Smooth muscle cell (in vitro differentiated cells): ENCODE measurements at regions not wholly inside any gene's neighbourhood (a gene's known extent, or its start where the extent isn't known, plus 50 kb on each side); places are given as distances from the start of the nearest gene placed in this dataset.

ENCODE experiments used
- DNase-seq: peaks from one replicate; lab custom pipeline; 2025; ENCODE audit not compliant: unreplicated experiment; lab: John Stamatoyannopoulos, UW
- H2AFZ ChIP-seq: fragments of 200-600 bp; sonication (generic); 2 replicates; pipeline ENCODE4 v1.6.0; 2016; ENCODE audit warnings: antibody characterized with exemption, low read depth, mild to moderate bottlenecking
- H3F3A ChIP-seq: fragments of 200-600 bp; sonication (generic); 2 replicates; pipeline ENCODE4 v1.6.0; 2017; ENCODE audit warnings: antibody characterized with exemption, low read depth
- H3K27ac ChIP-seq: fragments of 200-600 bp; sonication (generic); 2 replicates; pipeline ENCODE4 v1.5.1; 2016; ENCODE audit warnings: low read depth, mild to moderate bottlenecking
- H3K27me3 ChIP-seq: fragments of 200-600 bp; sonication (generic); 2 replicates; pipeline ENCODE4 v1.6.1; 2016; ENCODE audit warnings: low read depth, mild to moderate bottlenecking
- H3K36me3 ChIP-seq: fragments of 200-600 bp; sonication (generic); 2 replicates; pipeline ENCODE4 v1.5.1; 2016; ENCODE audit warnings: low read depth
- H3K4me1 ChIP-seq: fragments of 200-600 bp; sonication (generic); 2 replicates; pipeline ENCODE4 v1.5.1; 2016; ENCODE audit warnings: low read depth
- H3K4me2 ChIP-seq: fragments of 200-600 bp; sonication (generic); 2 replicates; pipeline ENCODE4 v1.6.0; 2016; ENCODE audit warnings: mild to moderate bottlenecking
- H3K4me3 ChIP-seq: fragments of 200-600 bp; sonication (generic); 2 replicates; pipeline ENCODE4 v1.5.1; 2016; ENCODE audit warnings: mild to moderate bottlenecking
- H3K79me2 ChIP-seq: fragments of 200-600 bp; sonication (generic); 2 replicates; pipeline ENCODE4 v1.6.0; 2016; ENCODE audit warnings: low read depth, mild to moderate bottlenecking
- H3K9ac ChIP-seq: fragments of 200-600 bp; sonication (generic); 2 replicates; pipeline ENCODE4 v1.6.0; 2016; ENCODE audit warnings: low read depth
- H3K9me3 ChIP-seq: fragments of 200-600 bp; sonication (generic); replicated peaks from 2 replicates; pipeline ENCODE4 v1.5.1; 2016; ENCODE audit warnings: low read depth
- H4K20me1 ChIP-seq: fragments of 200-600 bp; sonication (generic); 2 replicates; pipeline ENCODE4 v1.6.0; 2016; ENCODE audit warnings: low read depth
- WGBS: methylation state at CpG from one replicate; pipeline ENCODE4 v1.1.7; 2016; ENCODE audit warnings: low lambda C conversion rate; 5-methylcytosine and 5-hydroxymethylcytosine counted together
- TF ChIP-seq, protein P1 (sequence below): fragments of 200-600 bp; sonication (generic); IDR thresholded peaks from 2 replicates; pipeline ENCODE4 v1.5.1; 2017; ENCODE audit warnings: borderline replicate concordance, mild to moderate bottlenecking, antibody characterized with exemption; ENCODE audit not compliant: insufficient read depth, poor library complexity, severe bottlenecking

DNA sequence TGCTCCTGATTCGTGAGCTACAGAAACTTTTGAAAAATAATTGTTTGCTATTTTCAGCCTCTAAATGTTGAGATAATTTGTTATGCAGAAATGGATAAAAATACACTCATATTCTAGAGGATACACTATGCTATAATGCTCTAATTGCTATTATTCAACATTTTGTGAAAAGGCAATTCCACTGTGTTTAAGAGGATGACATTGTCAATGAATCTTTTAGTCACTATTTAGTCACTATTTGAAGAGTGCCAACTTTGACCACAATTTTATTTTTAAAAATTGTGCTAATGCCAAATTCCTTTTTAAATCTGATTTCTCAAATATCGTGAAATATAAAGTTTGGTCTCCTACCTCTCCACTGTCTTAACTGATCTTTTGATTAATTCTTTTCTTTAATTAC is 604.9 kb upstream of the KCNMB2 start:
- Histone ChIP-seq H3K9ac (no peak overlapping the region), H3K27ac (no peak overlapping the region), H3K36me3 (no peaks in the 10 kb centered on the region), H3K9me3 (no peaks in the 10 kb centered on the region), H3K79me2 (no peaks in the 10 kb centered on the region), H3K4me1 (peaks cover 4% of the 10 kb centered on the region), H3K27me3 (no peaks in the 10 kb centered on the region), H4K20me1 (no peaks in the 10 kb centered on the region), H2AFZ (no peak overlapping the region), H3K4me3 (no peak overlapping the region), H3K4me2 (no peak overlapping the region), H3F3A (no peaks in the 10 kb centered on the region)
- WGBS = 98% methylated on average over 2 of the region's 2 CpGs
- TF ChIP-seq, protein P1, sequence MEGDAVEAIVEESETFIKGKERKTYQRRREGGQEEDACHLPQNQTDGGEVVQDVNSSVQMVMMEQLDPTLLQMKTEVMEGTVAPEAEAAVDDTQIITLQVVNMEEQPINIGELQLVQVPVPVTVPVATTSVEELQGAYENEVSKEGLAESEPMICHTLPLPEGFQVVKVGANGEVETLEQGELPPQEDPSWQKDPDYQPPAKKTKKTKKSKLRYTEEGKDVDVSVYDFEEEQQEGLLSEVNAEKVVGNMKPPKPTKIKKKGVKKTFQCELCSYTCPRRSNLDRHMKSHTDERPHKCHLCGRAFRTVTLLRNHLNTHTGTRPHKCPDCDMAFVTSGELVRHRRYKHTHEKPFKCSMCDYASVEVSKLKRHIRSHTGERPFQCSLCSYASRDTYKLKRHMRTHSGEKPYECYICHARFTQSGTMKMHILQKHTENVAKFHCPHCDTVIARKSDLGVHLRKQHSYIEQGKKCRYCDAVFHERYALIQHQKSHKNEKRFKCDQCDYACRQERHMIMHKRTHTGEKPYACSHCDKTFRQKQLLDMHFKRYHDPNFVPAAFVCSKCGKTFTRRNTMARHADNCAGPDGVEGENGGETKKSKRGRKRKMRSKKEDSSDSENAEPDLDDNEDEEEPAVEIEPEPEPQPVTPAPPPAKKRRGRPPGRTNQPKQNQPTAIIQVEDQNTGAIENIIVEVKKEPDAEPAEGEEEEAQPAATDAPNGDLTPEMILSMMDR = no peak
- DNase-seq = no peak

DNA sequence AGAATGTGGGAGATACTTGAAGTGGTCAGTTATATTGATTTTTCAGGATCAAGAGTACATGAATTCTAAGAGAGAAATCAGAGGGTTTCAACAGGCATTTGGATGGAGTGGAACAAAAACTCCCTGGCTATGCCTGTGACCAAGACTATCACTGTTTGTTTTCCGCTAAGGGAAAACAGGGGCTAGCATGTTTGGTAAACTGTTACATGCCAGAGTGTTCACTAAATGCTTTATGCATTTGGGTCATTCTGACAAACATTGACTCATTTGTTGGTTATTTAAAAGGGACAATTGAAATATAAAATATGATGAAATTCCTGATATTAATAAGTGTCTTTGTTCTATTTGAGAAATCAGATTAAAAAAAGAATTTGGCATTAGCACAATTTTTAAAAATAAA is 603.9 kb upstream of the KCNMB2 start:
- Histone ChIP-seq H3K79me2 (no peaks in the 10 kb centered on the region), H2AFZ (no peak overlapping the region), H3K27ac (no peak overlapping the region), H4K20me1 (no peaks in the 10 kb centered on the region), H3K27me3 (no peaks in the 10 kb centered on the region), H3K4me1 (peaks cover 4% of the 10 kb centered on the region), H3F3A (no peaks in the 10 kb centered on the region), H3K4me3 (no peak overlapping the region), H3K36me3 (no peaks in the 10 kb centered on the region), H3K9me3 (no peaks in the 10 kb centered on the region), H3K9ac (no peak overlapping the region), H3K4me2 (no peak overlapping the region)
- WGBS = 100% methylated on average over 1 of the region's 1 CpG
- TF ChIP-seq, protein P1 = no peak
- no peak for DNase-seq

DNA sequence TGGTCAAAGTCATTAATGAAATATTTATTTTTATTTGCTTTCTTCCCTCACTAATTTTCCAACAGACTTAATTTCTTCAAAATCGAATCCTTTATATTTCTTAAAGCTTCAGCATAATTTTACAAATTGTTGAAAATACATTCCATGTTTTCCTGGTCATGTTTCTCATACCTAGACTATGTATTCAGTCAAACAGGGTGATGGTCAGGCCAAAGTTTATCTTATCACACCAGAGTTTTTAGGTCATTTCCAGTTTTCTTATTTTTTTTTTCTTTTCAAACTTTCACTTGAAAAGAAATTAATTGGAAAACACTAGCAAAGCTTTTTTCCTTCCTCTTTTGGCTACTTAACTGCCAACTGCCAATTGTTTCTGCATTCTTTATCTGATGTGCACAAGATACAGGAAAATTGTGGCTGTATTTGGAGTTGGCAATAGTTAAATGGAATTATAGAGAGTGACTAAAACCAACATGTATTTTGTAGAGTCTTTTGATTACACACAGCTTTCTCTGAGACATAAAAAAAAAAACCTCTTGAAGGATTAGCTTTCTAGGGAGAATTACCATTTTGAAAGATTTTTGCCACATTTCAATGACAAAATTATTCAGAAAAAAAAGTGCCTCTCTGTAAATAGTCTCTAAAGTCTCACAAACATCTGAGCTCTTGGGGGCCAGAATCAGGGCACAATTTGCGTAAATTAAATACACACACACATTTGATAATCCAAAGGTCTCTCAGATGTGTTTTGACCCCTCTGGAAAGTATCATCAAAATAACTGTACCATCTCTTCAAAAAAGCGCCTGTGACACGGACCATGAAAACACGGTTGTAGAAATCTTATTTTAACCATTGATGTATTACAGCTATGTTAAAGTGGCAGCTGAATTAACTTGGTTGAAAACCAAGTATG is 603.2 kb upstream of the KCNMB2 start:
- Histone ChIP-seq H3K4me1 (peaks cover 4% of the 10 kb centered on the region), H3K27ac (no peak overlapping the region), H3K9ac (no peak overlapping the region), H3K79me2 (no peaks in the 10 kb centered on the region), H4K20me1 (no peaks in the 10 kb centered on the region), H3K4me3 (no peak overlapping the region), H2AFZ (peak overlapping the region; percentile 23), H3K27me3 (no peaks in the 10 kb centered on the region), H3K4me2 (peak overlapping the region; percentile 1), H3F3A (no peaks in the 10 kb centered on the region), H3K36me3 (no peaks in the 10 kb centered on the region), H3K9me3 (no peaks in the 10 kb centered on the region)
- DNase-seq = no peak
- TF ChIP-seq, protein P1 = no peak
- 85% methylated on average over 5 of the region's 5 CpGs for WGBS
